Brain microvascular endothelial cell (primary cell): ENCODE measurements at regions not wholly inside any gene's neighbourhood (a gene's known extent, or its start where the extent isn't known, plus 50 kb on each side); places are given as distances from the start of the nearest gene placed in this dataset.

Experiments
- DNase-seq: peaks from one replicate; pipeline ENCODE4 v3.0.0-alpha.2; 2020
- H3K27ac ChIP-seq: fragments of 250-450 bp; sonication (Bioruptor Pico); 2 replicates; pipeline ENCODE4 v1.5.1; 2020; ENCODE audit warnings: mild to moderate bottlenecking, moderate library complexity
- H3K27me3 ChIP-seq: fragments of 250-450 bp; sonication (Bioruptor Pico); replicated peaks from 2 replicates; pipeline ENCODE4 v1.5.1; 2020; ENCODE audit warnings: mild to moderate bottlenecking
- H3K36me3 ChIP-seq: fragments of 250-450 bp; sonication (Bioruptor Pico); replicated peaks from 2 replicates; pipeline ENCODE4 v1.5.1; 2020; ENCODE audit warnings: mild to moderate bottlenecking
- H3K4me3 ChIP-seq: 2 replicates; pipeline ENCODE4 v1.5.1; 2011; ENCODE audit warnings: low read depth, mild to moderate bottlenecking, control low read depth, low read length, moderate library complexity
- in situ Hi-C: cut with HindIII; loops from 2 replicates; pipeline ENCODE4 v1.10.0; 2017; ENCODE audit warnings: low sequenced_read_pairs, low pct_ligation_motif_present
- TF ChIP-seq, protein P1 (sequence below): IDR thresholded peaks from 2 replicates; pipeline ENCODE4 v1.5.1; 2011; ENCODE audit warnings: low read depth, mild to moderate bottlenecking, moderate library complexity, low read length, control low read depth, inconsistent platforms; ENCODE audit errors: missing control alignments

DNA sequence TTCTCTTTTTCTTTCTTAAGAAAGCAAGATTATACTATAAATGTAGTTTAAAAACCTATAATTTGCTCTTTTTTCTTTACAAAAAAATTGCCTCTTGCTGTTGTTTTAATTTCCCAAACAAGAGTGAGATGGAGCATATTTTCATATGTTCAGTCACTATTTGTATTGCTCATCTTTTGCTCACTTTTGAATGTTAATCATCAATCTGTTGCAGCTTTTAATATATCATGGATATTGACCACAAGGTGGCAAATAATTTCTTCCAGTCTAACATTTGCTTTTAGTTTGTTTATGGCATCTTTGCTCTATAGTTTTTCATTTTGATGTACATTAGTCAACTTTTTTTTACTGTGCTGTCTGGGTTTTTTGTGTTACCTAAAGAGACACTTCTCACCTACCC is 112.6 kb upstream of the THRB start:
- Histone ChIP-seq H3K4me3 (no peak overlapping the region), H3K36me3 (no peaks in the 10 kb centered on the region), H3K27ac (no peak overlapping the region), H3K27me3 (no peaks in the 10 kb centered on the region)
- in situ Hi-C loops = no loop called here
- DNase-seq = no peak
- TF ChIP-seq, protein P1, sequence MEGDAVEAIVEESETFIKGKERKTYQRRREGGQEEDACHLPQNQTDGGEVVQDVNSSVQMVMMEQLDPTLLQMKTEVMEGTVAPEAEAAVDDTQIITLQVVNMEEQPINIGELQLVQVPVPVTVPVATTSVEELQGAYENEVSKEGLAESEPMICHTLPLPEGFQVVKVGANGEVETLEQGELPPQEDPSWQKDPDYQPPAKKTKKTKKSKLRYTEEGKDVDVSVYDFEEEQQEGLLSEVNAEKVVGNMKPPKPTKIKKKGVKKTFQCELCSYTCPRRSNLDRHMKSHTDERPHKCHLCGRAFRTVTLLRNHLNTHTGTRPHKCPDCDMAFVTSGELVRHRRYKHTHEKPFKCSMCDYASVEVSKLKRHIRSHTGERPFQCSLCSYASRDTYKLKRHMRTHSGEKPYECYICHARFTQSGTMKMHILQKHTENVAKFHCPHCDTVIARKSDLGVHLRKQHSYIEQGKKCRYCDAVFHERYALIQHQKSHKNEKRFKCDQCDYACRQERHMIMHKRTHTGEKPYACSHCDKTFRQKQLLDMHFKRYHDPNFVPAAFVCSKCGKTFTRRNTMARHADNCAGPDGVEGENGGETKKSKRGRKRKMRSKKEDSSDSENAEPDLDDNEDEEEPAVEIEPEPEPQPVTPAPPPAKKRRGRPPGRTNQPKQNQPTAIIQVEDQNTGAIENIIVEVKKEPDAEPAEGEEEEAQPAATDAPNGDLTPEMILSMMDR = no peak

- in situ Hi-C loops = no loop called here
- TF ChIP-seq, protein P1 = no peak
Measured at GRCh38 chr3:24608701-24609390, 114.2 kb upstream of the THRB start.

DNA sequence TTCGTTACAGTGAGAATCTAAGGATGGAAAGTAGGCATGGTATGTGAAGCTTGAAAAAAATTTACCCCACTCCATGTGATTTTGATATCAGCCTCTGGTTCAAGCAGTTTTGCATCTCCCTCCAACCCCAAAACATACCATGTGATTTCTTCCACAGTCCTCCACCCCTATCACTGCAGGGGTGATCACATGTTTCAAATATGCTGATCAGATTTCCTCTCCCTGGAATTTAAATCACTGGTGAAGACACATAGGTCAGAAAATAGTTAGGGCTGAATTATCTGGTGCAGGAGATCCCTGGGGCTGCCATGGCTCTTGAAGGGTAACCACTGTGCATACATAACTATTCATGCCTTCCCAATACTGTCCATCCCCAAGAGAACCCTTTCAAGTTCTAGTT is 119.7 kb upstream of the THRB start:
- TF ChIP-seq, protein P1 = no peak
- in situ Hi-C loops = no loop called here

More at GRCh38 chr3:24608701-24609390, 114.2 kb upstream of the THRB start:
- Histone ChIP-seq H3K27ac (no peak overlapping the region), H3K36me3 (no peaks in the 10 kb centered on the region), H3K4me3 (no peak overlapping the region), H3K27me3 (no peaks in the 10 kb centered on the region)
- no peak for DNase-seq

GRCh38 chr3:24615177-24615576 is 120.5 kb upstream of the THRB start:
- H3K36me3 ChIP-seq = no peaks in the 10 kb centered on the region
- in situ Hi-C loops = no loop called here
- no peaks in the 10 kb centered on the region for H3K27me3 ChIP-seq
- TF ChIP-seq, protein P1 = no peak
- no peak for DNase-seq
- H3K4me3 ChIP-seq = no peak overlapping the region
- no peak overlapping the region for H3K27ac ChIP-seq

More for the DNA sequence above, 119.7 kb upstream of the THRB start:
- Histone ChIP-seq H3K27ac (no peak overlapping the region), H3K4me3 (no peak overlapping the region), H3K27me3 (no peaks in the 10 kb centered on the region), H3K36me3 (no peaks in the 10 kb centered on the region)
- DNase-seq = no peak

DNA sequence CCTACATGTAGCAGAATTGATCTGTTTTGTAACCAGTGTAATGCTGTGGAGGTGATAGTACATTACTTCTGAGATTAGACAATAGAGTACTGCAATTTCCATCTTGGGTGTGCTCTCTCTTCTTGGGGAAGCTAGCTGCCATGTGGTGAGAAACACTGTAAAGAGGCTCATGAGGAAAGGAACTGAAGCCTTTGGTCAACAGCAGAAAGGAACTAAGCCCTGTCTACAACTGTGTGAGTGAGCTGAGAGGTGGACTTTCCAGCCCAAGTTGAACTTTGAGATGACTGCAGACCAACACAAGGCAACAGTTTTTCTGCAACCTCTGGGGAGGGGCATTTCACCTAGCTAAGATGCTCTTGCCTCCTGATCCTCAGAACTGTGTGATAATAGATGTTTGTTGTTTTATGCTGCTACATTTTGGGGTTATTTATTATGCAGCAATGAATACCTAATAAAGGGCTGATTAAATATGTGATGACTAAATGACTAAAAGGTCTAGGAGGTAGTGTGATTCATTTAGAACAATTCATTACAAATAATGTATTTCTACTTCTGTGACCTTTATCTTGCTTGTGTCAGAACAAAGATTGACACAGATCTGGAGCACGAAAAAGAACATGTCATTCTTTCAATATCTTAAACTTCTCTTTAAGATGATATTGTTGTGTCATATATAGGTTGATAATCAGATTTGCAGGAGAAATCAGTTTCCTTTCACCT is 121.6 kb upstream of the THRB start:
- in situ Hi-C loops = no loop called here
- TF ChIP-seq, protein P1 = no peak

DNA sequence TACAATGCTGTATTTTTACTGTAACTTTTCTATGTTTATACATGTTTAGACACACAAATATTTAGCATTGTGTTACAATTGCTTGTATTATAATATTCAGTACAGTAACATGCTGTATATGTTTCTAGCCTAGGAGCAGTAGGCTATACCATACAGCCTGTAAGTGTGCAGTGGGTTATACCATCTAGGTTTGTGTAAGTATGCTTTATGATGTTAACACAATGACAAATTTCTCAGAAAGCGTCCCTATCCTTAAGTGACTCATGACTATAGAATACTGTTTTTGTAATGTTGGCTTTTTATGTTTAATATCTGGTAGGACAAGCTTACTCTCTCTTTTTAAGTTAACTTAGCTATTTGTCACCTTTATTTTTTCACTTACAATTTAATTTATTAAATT is 127.5 kb upstream of the THRB start:
- in situ Hi-C loops = no loop called here
- no peak for DNase-seq
- no peaks in the 10 kb centered on the region for H3K36me3 ChIP-seq
- H3K27ac ChIP-seq = no peak overlapping the region
- no peaks in the 10 kb centered on the region for H3K27me3 ChIP-seq
- TF ChIP-seq, protein P1 = no peak
- no peak overlapping the region for H3K4me3 ChIP-seq

More for the DNA sequence above, 121.6 kb upstream of the THRB start:
- no peaks in the 10 kb centered on the region for H3K36me3 ChIP-seq
- H3K27ac ChIP-seq = no peak overlapping the region
- DNase-seq = no peak
- no peak overlapping the region for H3K4me3 ChIP-seq
- no peaks in the 10 kb centered on the region for H3K27me3 ChIP-seq
